Small intestine (tissue), 7 donors: ENCODE measurements at regions not wholly inside any gene's neighbourhood (a gene's known extent, or its start where the extent isn't known, plus 50 kb on each side); places are given as distances from the start of the nearest gene placed in this dataset.

Source experiments
- DNase-seq, 2 donors: peaks; one replicate each; pipeline versions ENCODE4 v3.0.0 to v3.0.0-alpha.2; 2013
- FAIRE-seq: peaks from 2 replicates; lab custom pipeline; 2012; peaks lifted over from hg19 to GRCh38; lab: Jason Lieb, UNC
- H3K27ac ChIP-seq, 3 donors: one replicate each; pipeline ENCODE4 v1.5.1; 2013; ENCODE audit warnings: low read length in 2 of 3, mild to moderate bottlenecking in 2 of 3, control low read depth in 1 of 3, inconsistent platforms in 1 of 3, low read depth in 1 of 3, moderate library complexity in 1 of 3
- H3K27me3 ChIP-seq, 3 donors: one replicate each; pipeline ENCODE4 v1.6.1; 2013; ENCODE audit warnings: low read length in 3 of 3, inconsistent platforms in 1 of 3; ENCODE audit not compliant: control insufficient read depth in 3 of 3, insufficient read depth in 3 of 3
- H3K36me3 ChIP-seq, 3 donors: one replicate each; pipeline ENCODE4 v1.6.1; 2013; ENCODE audit warnings: low read length in 3 of 3, inconsistent platforms in 1 of 3, low read depth in 1 of 3, mild to moderate bottlenecking in 1 of 3, moderate library complexity in 1 of 3; ENCODE audit not compliant: control insufficient read depth in 3 of 3, insufficient read depth in 2 of 3
- H3K4me1 ChIP-seq, 3 donors: one replicate each; pipeline ENCODE4 v1.6.1; 2013; ENCODE audit warnings: low read length in 2 of 3, inconsistent platforms in 1 of 3, low read depth in 1 of 3, mild to moderate bottlenecking in 1 of 3, moderate library complexity in 1 of 3; ENCODE audit not compliant: control insufficient read depth in 3 of 3, insufficient read depth in 2 of 3
- H3K4me3 ChIP-seq, 3 donors: one replicate each; pipeline ENCODE4 v1.5.1; 2013; ENCODE audit warnings: low read length in 3 of 3, control low read depth in 1 of 3, inconsistent platforms in 1 of 3, low read depth in 1 of 3, mild to moderate bottlenecking in 1 of 3, moderate library complexity in 1 of 3
- H3K9me3 ChIP-seq, 2 donors: one replicate each; pipeline ENCODE4 v1.6.1; 2013; ENCODE audit warnings: low read depth in 1 of 2, low read length in 1 of 2; ENCODE audit not compliant: control insufficient read depth in 2 of 2, insufficient read depth in 1 of 2
- WGBS, 3 donors: extraction: QIAGEN DNeasy Blood & Tissue Kit; methylation state at CpG; one replicate each; pipeline ENCODE4 v1.1.7; 2013; 5-methylcytosine and 5-hydroxymethylcytosine counted together
- donor health status: healthy with polysubstance abuse.
- donor health status: control.
- donor health status: control.
- donor health status: Bipolar disorder and iron deficiency.
- donor health status: healthy.

DNA sequence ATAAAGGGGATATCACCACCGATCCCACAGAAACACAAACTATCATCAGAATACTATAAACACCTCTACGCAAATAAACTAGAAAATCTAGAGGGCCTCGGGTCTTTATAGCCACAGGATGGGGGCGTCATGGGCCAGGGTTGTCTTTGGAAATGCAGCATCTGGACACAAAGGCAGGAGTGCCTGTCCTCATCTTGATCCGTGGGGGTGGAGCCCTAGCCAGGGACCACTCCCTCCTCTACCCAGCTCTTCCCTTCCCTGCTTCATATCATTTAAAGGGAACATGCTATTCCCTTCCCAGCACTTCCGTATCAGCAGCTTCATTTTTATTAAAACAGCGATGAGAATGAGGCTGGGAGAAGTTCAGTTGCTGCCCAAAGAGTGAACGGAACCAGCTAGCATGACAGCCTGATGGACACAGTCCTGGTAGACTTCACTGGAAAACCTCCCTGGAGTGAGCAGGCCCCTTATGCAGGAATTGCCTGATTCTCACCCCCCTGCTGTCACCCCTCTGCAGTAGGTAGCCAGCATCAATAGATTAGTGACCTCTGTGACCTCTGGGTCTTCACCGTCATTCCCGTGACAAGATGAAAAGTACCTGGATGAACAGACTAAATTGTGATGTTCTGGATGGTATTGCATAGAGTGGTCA, 251.4 kb upstream of the RGS6 start:
- no peaks in the 10 kb centered on the region for H3K4me1 ChIP-seq
- no peaks in the 10 kb centered on the region for H3K27me3 ChIP-seq
- H3K9me3 ChIP-seq = no peaks in the 10 kb centered on the region
- 87 to 94% (median 92%) methylated on average over 10 of the region's 10 CpGs for WGBS, 3 donors
- no peak overlapping the region for H3K4me3 ChIP-seq
- DNase-seq (no peak), FAIRE-seq (no peak)
- H3K36me3 ChIP-seq = peaks cover 2 to 14% (median 11%) of the 10 kb centered on the region in 3 donors
- H3K27ac ChIP-seq = no peak overlapping the region

DNA sequence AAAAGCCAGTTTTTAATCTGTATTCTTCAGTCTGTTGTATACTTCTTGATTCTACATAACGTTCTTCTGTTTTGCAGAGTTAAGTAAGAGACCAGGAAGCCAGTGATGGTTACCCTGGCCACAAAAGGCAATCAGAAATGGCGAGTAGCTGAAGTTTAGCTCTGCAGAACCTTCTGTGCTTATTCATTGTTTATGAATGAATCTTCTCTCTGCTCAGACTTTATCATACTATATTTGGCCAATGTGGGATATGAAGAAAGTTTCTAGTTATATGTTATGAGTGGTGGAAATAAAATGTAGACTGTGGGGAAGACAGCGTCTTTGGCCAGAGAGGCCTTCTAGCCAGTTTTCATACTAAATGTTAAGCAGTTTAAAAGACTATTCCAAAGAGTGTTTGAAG, 249.9 kb upstream of the RGS6 start:
- FAIRE-seq = no peak
- H3K27ac ChIP-seq = no peak overlapping the region
- WGBS, 3 donors = 85 to 93% (median 88%) methylated on average over 3 of the region's 3 CpGs

DNA sequence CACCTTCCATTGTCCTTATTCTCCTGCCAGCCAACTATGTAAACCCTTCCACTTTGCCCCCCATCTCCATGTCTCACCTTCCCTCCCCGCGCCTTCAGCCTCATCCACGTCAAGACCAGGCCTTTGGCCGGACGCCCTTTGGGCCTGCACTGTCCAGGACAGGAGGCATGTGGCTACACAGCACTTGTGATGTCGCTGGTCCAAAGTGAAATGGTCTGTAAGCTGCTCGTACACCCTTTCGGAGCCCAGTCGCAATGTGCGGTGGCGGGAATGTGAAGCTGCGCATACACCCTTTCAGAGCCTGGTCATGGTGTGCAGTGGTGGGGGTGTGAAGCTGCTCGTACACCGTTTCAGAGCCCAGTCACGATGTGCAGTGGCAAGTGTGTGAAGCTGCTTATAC, 247.9 kb upstream of the RGS6 start:
- 96 to 97% (median 97%) methylated on average over 15 of the region's 15 CpGs for WGBS, 3 donors
- Histone ChIP-seq H3K4me1 (peaks cover 0 to 16% (median 0%) of the 10 kb centered on the region in 3 donors), H3K36me3 (peaks cover 2 to 16% (median 11%) of the 10 kb centered on the region in 3 donors), H3K27me3 (no peaks in the 10 kb centered on the region), H3K4me3 (no peak overlapping the region), H3K9me3 (no peaks in the 10 kb centered on the region), H3K27ac (no peak overlapping the region)
- FAIRE-seq (no peak), DNase-seq (no peak)

More for the DNA sequence above, 249.9 kb upstream of the RGS6 start:
- DNase-seq = no peak
- Histone ChIP-seq H3K9me3 (no peaks in the 10 kb centered on the region), H3K36me3 (peaks cover 2 to 16% (median 11%) of the 10 kb centered on the region in 3 donors), H3K4me1 (peaks cover 0 to 7% (median 0%) of the 10 kb centered on the region in 3 donors), H3K27me3 (no peaks in the 10 kb centered on the region), H3K4me3 (no peak overlapping the region)

DNA sequence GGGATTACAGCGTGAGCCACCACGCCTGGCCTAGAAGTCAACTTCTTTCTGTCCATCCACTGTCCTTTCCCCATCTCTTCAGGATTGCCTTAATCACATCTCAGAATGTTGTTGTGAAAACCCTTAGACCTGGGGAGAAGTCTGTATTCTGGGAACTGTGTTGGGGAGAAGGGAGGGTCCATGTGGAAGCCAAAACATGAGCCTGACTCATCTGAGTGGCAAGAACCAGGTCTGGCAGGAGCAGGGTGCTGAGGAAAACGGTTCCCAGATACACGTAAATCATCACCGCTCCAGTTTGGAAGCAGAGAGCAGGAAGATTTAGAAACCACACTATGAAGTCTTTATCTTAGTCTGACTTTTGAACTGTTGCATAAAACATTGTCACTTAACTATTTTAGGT, 245.6 kb upstream of the RGS6 start:
- WGBS, 3 donors = 68 to 83% (median 74%) methylated on average over 5 of the region's 5 CpGs
- no peak for FAIRE-seq
- Histone ChIP-seq H3K36me3 (peaks cover 2 to 16% (median 13%) of the 10 kb centered on the region in 3 donors), H3K4me1 (peaks cover 0 to 16% (median 0%) of the 10 kb centered on the region in 3 donors), H3K27me3 (no peaks in the 10 kb centered on the region), H3K27ac (no peak overlapping the region), H3K4me3 (no peak overlapping the region), H3K9me3 (no peaks in the 10 kb centered on the region)
- no peak for DNase-seq

DNA sequence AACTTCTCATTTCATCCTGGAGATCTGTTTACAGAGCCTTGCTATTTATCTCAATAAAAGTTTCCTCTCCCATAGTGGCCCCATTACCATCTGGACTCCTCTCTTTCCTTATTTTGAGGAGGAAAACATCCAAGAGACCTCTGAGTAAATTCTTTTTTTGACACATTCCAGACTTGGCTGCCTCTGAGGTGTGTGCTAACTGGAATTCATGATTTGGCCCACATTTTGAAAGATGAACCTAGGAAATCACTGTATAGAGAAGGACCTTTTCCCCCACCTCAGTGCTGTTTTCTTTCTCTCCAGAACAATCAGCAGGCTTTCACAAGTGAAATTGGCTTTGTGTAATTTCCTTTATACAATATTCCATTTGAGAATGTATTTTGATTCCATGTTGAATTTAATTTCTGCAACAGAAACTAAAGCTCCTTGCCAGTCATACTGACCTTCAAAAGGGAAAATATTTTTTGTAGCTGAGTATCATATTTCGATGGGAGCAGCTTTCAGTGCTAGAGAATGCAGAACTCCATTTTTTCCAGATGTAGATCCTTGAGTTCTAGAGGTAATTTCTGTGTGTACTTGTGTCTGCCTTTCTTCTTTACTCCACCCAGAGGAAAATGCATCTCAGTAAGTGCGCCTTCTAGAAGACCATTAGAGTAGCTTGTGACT, 244.9 kb upstream of the RGS6 start:
- H3K27me3 ChIP-seq = no peaks in the 10 kb centered on the region
- no peaks in the 10 kb centered on the region for H3K9me3 ChIP-seq
- DNase-seq (no peak), FAIRE-seq (no peak)
- WGBS, 3 donors = 85 to 88% (median 86%) methylated on average over 2 of the region's 2 CpGs
- H3K4me1 ChIP-seq = peaks cover 0 to 16% (median 0%) of the 10 kb centered on the region in 3 donors
- no peak overlapping the region for H3K27ac ChIP-seq
- peaks cover 2 to 16% (median 13%) of the 10 kb centered on the region in 3 donors for H3K36me3 ChIP-seq
- no peak overlapping the region for H3K4me3 ChIP-seq

DNA sequence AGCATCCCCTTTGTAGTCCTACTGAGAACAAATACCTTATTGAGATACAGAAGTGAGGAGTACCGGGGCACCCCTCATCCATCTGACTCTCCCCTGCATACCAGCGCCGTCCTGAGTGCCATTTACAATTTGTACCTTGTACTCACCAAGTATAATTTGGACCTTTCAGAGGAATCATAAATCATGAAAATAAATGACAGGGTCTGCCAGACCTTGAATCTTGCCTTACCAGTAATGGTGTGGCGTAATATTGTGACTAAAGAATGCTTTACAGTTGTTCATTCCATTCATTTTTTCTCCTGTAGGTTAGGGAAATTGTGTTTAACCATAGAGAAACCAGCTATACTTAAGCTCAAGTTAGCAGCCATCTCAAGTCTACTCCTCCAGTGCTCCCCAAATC, 243.7 kb upstream of the RGS6 start:
- Histone ChIP-seq H3K27me3 (no peaks in the 10 kb centered on the region), H3K4me3 (no peak overlapping the region), H3K27ac (no peak overlapping the region), H3K36me3 (peaks cover 2 to 21% (median 15%) of the 10 kb centered on the region in 3 donors), H3K9me3 (no peaks in the 10 kb centered on the region), H3K4me1 (peaks cover 0 to 16% (median 0%) of the 10 kb centered on the region in 3 donors)
- 23 to 73% (median 40%) methylated on average over 4 of the region's 4 CpGs for WGBS, 3 donors
- DNase-seq (peak; percentile 66 to 83), FAIRE-seq (no peak)

DNA sequence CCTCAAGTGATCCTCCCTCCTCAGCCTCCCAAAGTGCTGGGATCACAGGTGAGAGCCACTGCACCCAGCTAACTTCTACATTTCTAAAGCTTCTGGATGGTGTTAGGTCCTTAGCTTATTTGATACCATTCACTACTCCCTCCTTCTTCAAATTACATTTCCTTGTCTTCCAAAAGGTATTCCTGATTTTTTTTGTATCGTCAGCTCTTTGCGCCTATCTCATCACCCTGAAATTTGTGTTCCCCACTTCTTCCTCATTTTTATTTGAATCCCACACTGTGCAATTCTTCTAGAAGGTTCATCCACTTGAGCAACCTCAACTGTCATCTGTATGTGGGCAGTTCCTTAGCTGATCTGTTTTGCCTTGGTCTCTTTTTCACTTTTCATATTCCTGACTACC, 241.8 kb upstream of the RGS6 start:
- Histone ChIP-seq H3K27me3 (no peaks in the 10 kb centered on the region), H3K27ac (no peak overlapping the region), H3K4me3 (no peak overlapping the region), H3K36me3 (peaks cover 2 to 10% (median 4%) of the 10 kb centered on the region in 3 donors), H3K4me1 (peaks cover 0 to 16% (median 0%) of the 10 kb centered on the region in 3 donors), H3K9me3 (no peaks in the 10 kb centered on the region)
- DNase-seq (no peak), FAIRE-seq (no peak)
- WGBS, 3 donors = 97 to 100% (median 98%) methylated on average over 2 of the region's 2 CpGs

DNA sequence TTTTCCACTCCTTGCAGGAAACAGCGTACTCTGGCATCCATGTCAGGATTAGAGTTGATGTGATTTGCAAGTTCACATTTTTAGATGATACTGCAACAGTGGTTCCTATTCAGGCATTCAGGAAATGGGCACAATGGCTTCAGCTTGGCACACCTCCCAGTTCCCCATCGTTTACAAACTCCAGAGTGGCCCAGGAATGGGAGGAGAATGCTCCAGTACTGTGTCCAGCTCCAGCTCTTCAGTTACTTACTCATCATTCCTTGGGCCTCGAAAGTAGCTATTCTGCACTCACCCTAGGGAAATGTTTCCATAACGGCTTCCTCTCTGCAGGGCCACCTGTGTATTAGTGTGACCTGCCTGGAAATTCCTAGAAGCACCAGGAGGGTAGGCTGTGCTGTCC, 239.7 kb upstream of the RGS6 start:
- FAIRE-seq (no peak), DNase-seq (no peak)
- Histone ChIP-seq H3K9me3 (no peaks in the 10 kb centered on the region), H3K27me3 (no peaks in the 10 kb centered on the region), H3K27ac (no peak overlapping the region), H3K36me3 (peaks cover 0 to 8% (median 4%) of the 10 kb centered on the region in 3 donors), H3K4me3 (no peak overlapping the region), H3K4me1 (peaks cover 0 to 7% (median 0%) of the 10 kb centered on the region in 3 donors)
- 59 to 78% (median 70%) methylated on average over 4 of the region's 4 CpGs for WGBS, 3 donors
